HG02852 (cell line): ENCODE measurements at regions not wholly inside any gene's neighbourhood (a gene's known extent, or its start where the extent isn't known, plus 50 kb on each side); places are given as distances from the start of the nearest gene placed in this dataset.
"Not testable (repeated sequence)": the region's sequence is repeated elsewhere in the genome, so short reads cannot be mapped to it uniquely, and the experiment has no call there.

Experiments
- ATAC-seq: cut with Tn5 transposase; IDR thresholded peaks from one replicate; pipeline ENCODE4 v1.9.1; 2021; ENCODE audit warnings: mild to moderate bottlenecking, moderate library complexity; ENCODE audit not compliant: unreplicated experiment

GRCh38 chr7:112985377-112985987, 101.1 kb downstream of the GPR85 start:
- ATAC-seq = no peak

- ATAC-seq = peak; percentile 72
These were observed 104.1 kb downstream of the GPR85 start for GRCh38 chr7:112982441-112983063.

- peak; percentile 32 for ATAC-seq
These were observed 104.7 kb downstream of the GPR85 start for GRCh38 chr7:112981966-112982365.

DNA sequence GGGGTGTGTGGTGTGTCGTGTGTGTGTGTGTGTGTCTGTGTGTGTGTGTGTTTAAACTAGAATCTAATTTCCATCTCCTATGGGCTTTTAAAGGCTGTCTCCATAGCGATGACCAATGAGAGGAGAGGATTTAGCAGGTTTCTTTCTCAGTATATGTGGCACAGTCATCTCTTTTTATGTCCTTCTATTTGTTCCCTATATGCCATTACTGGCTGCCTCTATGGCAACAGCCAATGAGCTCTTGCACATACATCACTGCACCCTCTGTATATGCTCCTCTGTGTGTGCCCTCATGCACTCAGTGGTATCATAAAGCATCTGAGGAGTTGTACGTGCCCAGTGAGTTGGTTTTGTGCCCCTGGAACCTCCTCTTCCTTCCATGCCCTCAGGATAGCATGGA, 107.6 kb downstream of the GPR85 start:
- not testable (repeated sequence) for ATAC-seq

DNA sequence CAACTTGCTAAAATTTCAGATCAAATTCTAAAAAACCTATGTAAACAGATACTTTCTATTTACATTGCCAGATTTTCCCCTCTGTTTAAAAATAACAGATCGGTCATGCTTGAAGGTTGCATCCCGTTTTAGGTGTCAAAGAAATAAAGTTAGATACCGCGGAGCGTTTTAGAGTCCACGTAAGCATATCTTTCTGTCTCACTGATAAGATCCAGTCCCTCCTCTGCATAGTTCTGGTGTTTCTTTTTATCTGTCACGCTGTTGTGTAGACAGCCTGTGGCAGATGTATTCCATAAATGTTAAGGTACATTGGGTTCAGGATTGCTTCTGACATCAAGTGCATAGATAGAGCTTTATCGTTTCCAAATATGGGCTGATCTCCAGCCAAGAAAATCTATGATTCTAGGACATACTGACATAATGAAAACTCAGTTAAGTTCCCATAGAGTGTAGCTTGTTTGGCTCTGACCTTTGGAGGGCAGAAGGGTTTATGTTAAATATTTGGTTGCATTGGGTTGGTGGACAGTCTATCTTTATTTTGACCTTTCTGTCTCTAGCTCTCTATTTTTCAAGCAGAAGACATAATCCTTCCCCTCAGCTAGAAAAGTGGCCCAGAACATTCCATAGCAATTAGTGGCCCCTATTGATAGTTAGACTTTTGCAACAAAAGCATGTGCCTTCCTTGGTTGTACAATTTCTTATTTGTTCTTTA, 109.2 kb downstream of the GPR85 start:
- ATAC-seq = peak; percentile 62

DNA sequence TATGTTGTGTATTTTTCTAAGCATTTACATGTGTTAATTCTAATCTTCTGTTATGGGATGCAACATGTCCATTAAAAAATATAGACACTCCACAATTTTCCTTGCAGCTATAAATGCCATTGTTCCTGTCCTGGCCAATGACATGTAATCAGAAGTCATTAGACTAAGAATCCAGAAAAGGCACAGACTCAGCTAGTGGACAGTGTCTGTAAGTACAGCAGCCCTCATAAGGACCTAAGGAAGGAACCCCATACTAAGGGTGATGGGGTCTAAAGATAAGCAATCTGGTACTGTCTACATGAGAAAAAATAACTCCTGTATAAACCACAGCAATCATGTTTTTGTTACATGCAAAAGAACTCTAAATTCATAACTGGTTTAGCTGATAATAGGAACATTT, 115.9 kb downstream of the GPR85 start:
- ATAC-seq = no peak

- no peak for ATAC-seq
These were observed 116.7 kb downstream of the GPR85 start for GRCh38 chr7:112969946-112970345.

GRCh38 chr7:112965506-112965905, 121.1 kb downstream of the GPR85 start:
- no peak for ATAC-seq

DNA sequence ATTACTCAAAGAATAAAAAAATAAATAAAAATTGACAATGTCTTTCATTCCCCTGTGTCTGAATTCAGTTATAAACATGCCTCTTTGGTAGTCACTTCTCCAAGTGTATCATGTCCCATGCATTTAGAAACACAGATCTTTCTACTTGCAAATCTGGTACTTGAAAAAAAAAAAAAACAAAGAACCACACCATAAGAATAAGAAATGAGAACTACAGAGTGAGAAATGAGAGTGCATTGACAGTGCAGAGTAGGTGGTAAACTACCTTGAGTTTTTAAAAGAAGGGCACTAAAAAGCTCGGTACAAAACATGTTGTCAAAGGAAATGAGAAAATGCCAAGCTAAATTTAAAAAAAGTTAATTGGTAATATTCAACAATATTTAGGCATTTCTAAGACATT, 123.0 kb downstream of the GPR85 start:
- no peak for ATAC-seq

DNA sequence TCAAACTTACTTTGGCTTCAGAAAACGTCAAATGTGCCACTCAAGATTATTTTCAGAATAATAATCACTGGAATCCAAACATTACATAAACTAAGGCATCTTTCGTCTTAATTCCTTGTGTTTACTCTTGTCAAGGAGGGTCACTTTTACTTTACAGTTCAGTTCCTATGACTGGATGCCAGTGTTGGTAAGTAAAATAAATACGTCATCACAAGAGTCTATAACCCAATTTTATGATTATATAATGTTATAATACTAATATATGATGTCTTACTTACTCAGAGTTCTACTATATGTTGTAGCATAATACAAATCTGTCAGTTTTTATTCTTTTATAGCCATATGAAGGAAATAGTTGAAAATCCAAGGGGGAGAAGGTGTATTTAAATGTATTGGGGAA, 123.8 kb downstream of the GPR85 start:
- ATAC-seq = no peak

DNA sequence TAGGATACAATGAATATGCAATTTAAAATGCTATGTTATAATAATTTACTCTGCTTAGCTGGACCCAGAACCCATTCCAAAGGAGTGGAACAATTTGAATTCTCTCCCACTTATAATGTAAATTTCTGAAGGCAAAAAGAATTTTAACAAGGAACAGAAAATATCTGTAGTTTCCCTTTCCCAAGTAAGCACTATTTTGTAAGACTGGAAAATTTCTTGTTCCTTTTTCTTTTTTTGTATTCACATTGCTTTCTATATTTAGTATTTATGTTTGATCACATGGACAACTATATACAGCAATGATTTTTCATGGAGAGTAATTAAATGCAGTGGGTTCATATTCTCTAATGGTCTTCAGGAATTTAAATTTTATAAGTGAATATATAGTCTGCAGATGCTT, 127.4 kb downstream of the GPR85 start:
- no peak for ATAC-seq

DNA sequence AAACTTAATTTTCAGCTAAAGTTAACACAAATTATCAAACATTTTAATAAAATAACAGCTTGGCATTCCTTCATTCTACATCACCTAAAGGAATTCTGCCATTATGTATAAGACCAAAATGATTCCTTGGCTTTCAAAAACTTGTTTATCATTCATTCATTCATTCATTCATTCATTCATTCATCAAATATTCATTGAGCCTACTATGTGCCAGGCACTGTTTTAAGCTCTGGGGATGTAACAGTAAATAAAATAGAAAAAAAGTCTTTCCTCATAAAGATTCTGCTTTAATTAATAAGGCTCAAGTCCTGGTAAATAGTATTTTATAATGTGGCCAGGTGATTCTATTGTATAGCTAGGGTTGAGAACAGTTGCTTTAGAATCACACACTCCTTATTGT, 127.9 kb downstream of the GPR85 start:
- no peak for ATAC-seq

GRCh38 chr7:112957901-112958300, 128.7 kb downstream of the GPR85 start:
- ATAC-seq = no peak

DNA sequence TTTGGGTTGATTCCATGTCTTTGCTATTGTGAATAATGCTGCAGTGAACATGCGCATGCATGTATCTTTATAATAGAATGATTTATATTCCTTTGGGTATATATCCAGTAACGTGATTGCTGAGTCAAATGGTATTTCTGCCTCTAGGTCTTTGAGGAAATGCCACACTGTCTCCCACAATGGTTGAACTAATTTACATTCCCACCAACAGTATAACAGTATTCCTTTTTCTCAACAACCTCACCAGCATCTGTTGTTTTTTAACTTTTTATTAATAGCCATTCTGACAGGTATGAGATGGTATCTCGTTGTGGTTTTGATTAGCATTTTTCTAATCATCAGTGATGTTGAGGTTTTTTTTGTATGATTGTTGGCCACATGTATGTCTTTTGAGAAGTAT, 133.6 kb downstream of the GPR85 start:
- ATAC-seq = not testable (repeated sequence)

- ATAC-seq = no peak
These were observed 135.6 kb downstream of the GPR85 start for GRCh38 chr7:112951070-112951469.

DNA sequence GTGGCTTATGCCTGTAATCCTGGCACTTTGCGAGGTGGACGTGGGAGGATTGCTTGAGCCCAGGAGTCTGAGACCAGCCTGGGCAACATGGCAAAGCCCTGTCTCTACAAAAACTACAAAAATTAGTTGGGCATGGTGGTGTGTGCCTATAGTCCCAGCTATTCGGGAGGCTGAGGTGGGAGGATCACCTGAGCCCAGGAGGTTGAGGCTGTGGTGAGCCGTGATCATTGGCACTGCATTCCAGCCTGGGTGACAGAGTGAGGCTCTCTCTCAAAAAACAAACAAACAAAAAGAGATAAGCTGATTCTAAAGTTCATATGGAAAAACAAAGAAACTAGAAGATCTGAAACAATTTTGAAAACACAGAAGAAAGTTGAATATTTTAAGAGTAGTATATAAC, 136.9 kb downstream of the GPR85 start:
- ATAC-seq = not testable (repeated sequence)

GRCh38 chr7:112946350-112946749, 140.3 kb downstream of the GPR85 start:
- no peak for ATAC-seq

GRCh38 chr7:112945046-112945445, 141.6 kb downstream of the GPR85 start:
- no peak for ATAC-seq

DNA sequence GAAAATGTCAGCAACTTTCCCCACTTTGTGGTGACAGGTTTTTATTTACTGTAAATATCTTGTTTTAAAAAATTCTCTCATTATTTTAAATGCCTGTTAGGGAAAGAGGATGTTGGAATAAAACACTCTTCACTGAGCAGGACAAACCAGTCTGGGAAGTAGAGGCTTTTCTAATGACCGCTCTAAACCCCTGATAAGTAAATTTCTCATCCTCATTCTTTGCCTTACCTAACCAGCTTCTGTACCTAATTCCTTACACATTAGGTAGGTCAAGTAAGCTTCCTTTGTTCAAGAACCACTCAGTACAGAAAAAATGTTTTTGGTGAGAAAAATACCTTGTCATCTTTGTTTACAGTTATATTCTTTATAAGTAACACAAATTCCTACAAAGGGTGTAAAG, 143.6 kb downstream of the GPR85 start:
- no peak for ATAC-seq

GRCh38 chr7:112942125-112942524, 144.5 kb downstream of the GPR85 start:
- ATAC-seq = not testable (repeated sequence)

DNA sequence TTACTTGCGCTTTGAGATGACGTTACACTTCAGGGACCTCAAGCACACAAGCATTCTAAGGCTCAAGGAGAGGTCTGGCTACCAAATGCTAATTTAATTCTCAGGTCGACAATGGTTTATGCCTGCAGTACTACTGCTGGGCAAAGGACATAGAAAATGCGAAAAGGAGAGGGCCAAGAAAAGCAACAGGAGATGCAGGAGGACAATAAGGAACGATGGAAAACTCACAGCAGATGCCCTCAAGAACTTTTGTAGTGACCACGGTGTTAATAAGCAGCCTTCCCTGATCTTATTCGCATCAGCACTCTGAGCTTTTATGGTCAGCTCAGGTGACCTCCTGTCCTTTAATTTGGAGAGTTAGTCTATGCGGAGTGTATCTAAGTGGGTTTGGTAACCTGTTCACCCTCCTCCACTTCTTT, 146.3 kb downstream of the GPR85 start:
- ATAC-seq = peak; percentile 37

DNA sequence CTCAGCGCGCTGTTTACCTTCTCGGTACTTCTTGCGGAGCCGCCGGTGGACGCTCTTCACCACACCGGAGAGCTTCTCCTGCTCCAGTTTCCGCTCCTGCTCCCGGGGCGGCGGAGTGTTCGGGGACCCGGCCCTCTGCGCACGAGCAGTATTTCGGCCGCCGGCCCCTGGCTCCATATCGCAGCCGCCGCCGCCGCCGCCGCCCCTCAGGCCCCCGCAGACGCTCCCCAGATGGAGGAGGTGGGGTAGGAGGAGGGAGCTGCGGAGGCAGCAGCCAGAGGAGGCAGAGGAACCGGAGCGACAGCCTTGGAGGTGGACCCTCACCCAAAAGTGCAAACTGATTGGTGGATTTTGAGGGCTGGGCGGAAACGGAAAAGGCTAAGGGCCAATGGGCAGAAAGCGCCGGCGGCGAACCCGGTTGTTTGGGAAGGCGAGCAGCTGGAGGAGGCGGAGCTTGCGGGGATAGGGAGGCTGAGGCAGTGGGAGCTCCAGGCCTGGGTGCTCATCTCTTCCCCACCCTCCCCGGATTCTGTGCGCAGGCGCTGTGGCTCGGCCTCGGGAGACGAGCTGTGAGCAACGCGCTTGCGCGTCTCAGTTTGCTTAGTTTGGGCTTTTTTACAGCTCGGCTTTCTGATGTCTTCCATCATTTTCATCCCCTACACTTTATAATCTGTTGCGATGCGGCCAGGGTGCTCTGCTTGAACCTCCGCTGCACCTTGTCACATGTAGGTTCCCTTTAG, 146.9 kb downstream of the GPR85 start:
- ATAC-seq = peak; percentile 96
